ENCODE measurements at regions not wholly inside any gene's neighbourhood (a gene's known extent, or its start where the extent isn't known, plus 50 kb on each side); places are given as distances from the start of the nearest gene placed in this dataset.
"Not testable (repeated sequence)": the region's sequence is repeated elsewhere in the genome, so short reads cannot be mapped to it uniquely, and the experiment has no call there.

DNA sequence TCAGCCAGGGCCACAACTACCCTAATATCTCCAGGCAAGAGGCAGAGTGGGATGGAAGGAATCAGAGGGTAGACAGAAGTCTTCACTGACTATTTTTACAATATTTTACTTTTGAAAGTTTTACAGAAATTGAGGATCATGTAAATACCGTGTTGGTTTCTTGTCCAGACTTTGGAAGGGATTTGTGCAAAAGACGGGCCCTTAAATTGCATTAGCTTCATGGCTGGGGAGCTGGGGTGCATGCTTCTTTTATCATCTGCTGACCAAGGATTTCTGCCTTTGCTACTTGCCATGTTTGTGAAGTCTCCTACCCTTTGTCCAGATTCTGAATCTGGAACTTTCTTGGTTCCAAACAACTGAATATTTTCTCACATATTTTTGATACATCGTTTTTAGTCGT lies 107.7 kb upstream of the GRIN3A start (continued):
- TF ChIP-seq REPIN1 (CRISPR knock-in tag; IDR thresholded peaks at IDR 0.05; ENCODE audit: borderline replicate concordance, low read depth): no peak
- no peak for TF ChIP-seq ELF1 (CRISPR knock-in tag; IDR thresholded peaks at IDR 0.05)

DNA sequence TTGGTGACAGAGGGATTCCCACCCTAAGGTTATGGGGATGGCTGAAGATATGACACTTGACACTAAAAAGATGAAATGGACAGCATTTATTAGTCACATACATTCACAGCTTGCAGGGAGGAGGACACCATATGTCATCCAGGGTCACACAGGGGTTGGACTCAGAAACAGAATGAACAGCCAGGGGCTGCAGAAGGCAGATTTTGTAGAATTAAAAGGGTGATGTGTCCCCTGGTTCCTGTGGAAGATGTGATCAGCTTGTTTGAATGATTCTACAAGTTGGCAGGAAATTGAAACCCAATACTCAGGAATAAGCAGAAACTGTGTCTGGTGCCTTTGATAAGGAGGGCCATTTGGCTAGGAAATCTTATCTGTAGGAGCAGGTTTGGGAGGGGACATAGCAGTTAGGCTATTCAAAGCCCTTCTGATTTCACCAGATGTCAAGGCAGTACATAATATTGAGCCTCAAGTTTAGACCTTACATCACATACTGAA lies 102.3 kb upstream of the GRIN3A start:
- Histone ChIP-seq H3K4me2 (ENCODE audit: low read depth, low read length) (no peak overlapping the region), H3K36me3 (replicated peaks in 1 of 2; ENCODE audit: control insufficient read depth in 1 of 2, insufficient read depth in 2 of 2, low read length in 2 of 2) (no peaks in the 10 kb centered on the region), H3K4me3 (replicated peaks in 1 of 3; ENCODE audit: insufficient read depth in 1 of 3, low read depth in 2 of 3, low read length in 3 of 3) (no peak overlapping the region), H3K27me3 (ENCODE audit: control insufficient read depth in 1 of 2, insufficient read depth in 2 of 2, low read length in 2 of 2) (no peaks in the 10 kb centered on the region), H3K4me1 (ENCODE audit: insufficient read depth, low read length) (no peaks in the 10 kb centered on the region), H2AFZ (ENCODE audit: low read length) (no peak overlapping the region), H3K9ac (ENCODE audit: insufficient read depth, low read depth, low read length) (no peak overlapping the region), H4K20me1 (ENCODE audit: insufficient read depth, low read length) (no peaks in the 10 kb centered on the region), H3K79me2 (ENCODE audit: insufficient read depth, low read length) (no peaks in the 10 kb centered on the region), H3K9me3 (ENCODE audit: low read length) (no peaks in the 10 kb centered on the region), H3K27ac (ENCODE audit: extremely low read length, insufficient read depth, low read length) (no peak overlapping the region)
- intact Hi-C loops (cut with micrococcal nuclease; ENCODE audit: unreplicated experiment): no loop called here
- no TSS peak for BruUV-seq (replicated peaks)
- in situ Hi-C loops (cut with HindIII; ENCODE audit: extremely low pct_ligation_motif_present, low pct_unique_long_range_greater_than_20kb): no loop called here
- FAIRE-seq (no peak), DNase-seq (ENCODE audit: low spot score) (no peak), ATAC-seq (no peak)
- CTCF ChIA-PET (ENCODE audit: low intra/inter-chr PET ratio, low total read pairs): no interaction called here
- POLR2A ChIA-PET: no interaction called here
- TF ChIP-seq POLR2AphosphoS2 (IDR thresholded peaks at IDR 0.05; ENCODE audit: low read depth, low read length) (no peak), ZMYM3 (CRISPR knock-in tag; IDR thresholded peaks at IDR 0.05) (no peak), ZNF577 (CRISPR knock-in tag; IDR thresholded peaks at IDR 0.05; ENCODE audit: borderline replicate concordance, low read depth) (no peak), ZNF333 (CRISPR knock-in tag; IDR thresholded peaks at IDR 0.05; ENCODE audit: borderline replicate concordance) (no peak), KDM2A (CRISPR knock-in tag; IDR thresholded peaks at IDR 0.05; ENCODE audit: borderline replicate concordance, low read depth) (no peak), ZNF883 (CRISPR knock-in tag; IDR thresholded peaks at IDR 0.05; ENCODE audit: not compliant biosample characterization) (no peak)

DNA sequence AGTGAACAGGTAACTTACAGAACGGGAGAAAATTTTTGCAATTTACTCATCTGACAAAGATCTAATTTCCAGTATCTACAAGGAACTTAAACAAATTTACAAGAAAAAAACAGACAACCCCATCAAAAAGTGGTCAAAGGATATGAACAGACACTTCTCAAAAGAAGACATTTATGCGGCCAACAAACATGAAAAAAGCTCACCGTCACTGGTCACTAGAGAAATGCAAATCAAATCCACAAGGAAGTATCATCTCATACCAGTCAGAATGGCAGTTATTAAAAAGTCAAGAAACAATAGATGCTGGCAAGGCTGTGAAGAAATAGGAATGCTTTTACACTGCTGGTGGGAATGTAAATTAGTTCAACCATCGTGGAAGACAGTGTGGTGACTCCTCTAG lies 100.5 kb upstream of the GRIN3A start:
- H3K4me2 ChIP-seq (ENCODE audit: low read depth, low read length); H2AFZ ChIP-seq (ENCODE audit: low read length); H3K9me3 ChIP-seq (ENCODE audit: low read length); H3K79me2 ChIP-seq (ENCODE audit: insufficient read depth, low read length); H4K20me1 ChIP-seq (ENCODE audit: insufficient read depth, low read length); BruUV-seq (replicated peaks); ATAC-seq; POLR2A ChIA-PET; FAIRE-seq; H3K4me1 ChIP-seq (ENCODE audit: insufficient read depth, low read length); H3K36me3 ChIP-seq (replicated peaks in 1 of 2; ENCODE audit: control insufficient read depth in 1 of 2, insufficient read depth in 2 of 2, low read length in 2 of 2); H3K27me3 ChIP-seq (ENCODE audit: control insufficient read depth in 1 of 2, insufficient read depth in 2 of 2, low read length in 2 of 2); in situ Hi-C loops (cut with HindIII; ENCODE audit: extremely low pct_ligation_motif_present, low pct_unique_long_range_greater_than_20kb); CTCF ChIA-PET (ENCODE audit: low intra/inter-chr PET ratio, low total read pairs); DNase-seq (ENCODE audit: low spot score); intact Hi-C loops (cut with micrococcal nuclease; ENCODE audit: unreplicated experiment); H3K9ac ChIP-seq (ENCODE audit: insufficient read depth, low read depth, low read length); H3K27ac ChIP-seq (ENCODE audit: extremely low read length, insufficient read depth, low read length); H3K4me3 ChIP-seq (replicated peaks in 1 of 3; ENCODE audit: insufficient read depth in 1 of 3, low read depth in 2 of 3, low read length in 3 of 3): not testable (repeated sequence)
- WGBS (ENCODE audit: low lambda C conversion rate): 4% methylated on average over 4 of the region's 4 CpGs

All from HepG2 (cell line).